GM21528 (cell line): ENCODE measurements at regions not wholly inside any gene's neighbourhood (a gene's known extent, or its start where the extent isn't known, plus 50 kb on each side); places are given as distances from the start of the nearest gene placed in this dataset.

Experiments used
- ATAC-seq: cut with Tn5 transposase; IDR thresholded peaks from one replicate; pipeline ENCODE4 v1.9.1; 2021; ENCODE audit warnings: mild to moderate bottlenecking, moderate library complexity; ENCODE audit not compliant: unreplicated experiment, low FRiP score

DNA sequence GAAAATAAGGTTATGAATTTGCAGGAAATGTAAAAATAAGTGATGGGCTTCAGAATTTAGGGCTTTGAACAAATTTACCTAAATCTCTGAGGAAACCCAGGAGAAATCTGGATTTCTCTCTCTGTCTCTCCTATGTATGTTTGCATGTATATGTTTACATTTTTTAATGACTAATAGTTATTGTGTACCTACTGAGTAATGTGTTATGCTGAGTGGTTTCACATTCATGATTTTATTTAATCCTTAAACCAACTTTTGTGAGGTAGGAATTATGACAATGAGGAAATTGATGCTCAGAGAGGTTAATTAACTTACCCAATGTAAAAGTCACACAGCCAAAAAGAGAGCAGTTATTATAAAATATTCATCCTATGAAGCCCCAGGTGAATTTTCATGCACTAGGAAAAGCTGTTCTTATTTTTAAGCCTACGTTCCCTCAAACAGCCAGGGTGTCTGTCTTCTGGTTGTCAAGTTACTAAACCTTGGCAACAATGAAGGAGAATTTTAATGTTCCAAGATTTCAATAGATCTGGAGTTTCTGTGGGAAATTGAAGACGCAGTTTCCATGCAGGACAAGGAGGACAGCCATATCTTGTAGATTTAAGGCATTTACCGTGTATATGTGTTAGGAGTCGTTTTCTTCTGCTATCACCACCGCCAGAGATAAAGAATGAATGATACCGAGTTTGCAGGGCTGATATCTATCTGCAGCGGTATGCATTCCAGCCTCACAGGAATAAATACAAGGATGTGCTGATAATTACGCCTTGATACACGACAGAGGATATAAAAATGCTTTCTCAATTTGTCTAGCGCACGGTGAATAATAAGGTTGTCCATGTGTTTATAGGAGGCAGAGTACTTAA lies 484.8 kb downstream of the ZSWIM6 start:
- ATAC-seq = no peak

DNA sequence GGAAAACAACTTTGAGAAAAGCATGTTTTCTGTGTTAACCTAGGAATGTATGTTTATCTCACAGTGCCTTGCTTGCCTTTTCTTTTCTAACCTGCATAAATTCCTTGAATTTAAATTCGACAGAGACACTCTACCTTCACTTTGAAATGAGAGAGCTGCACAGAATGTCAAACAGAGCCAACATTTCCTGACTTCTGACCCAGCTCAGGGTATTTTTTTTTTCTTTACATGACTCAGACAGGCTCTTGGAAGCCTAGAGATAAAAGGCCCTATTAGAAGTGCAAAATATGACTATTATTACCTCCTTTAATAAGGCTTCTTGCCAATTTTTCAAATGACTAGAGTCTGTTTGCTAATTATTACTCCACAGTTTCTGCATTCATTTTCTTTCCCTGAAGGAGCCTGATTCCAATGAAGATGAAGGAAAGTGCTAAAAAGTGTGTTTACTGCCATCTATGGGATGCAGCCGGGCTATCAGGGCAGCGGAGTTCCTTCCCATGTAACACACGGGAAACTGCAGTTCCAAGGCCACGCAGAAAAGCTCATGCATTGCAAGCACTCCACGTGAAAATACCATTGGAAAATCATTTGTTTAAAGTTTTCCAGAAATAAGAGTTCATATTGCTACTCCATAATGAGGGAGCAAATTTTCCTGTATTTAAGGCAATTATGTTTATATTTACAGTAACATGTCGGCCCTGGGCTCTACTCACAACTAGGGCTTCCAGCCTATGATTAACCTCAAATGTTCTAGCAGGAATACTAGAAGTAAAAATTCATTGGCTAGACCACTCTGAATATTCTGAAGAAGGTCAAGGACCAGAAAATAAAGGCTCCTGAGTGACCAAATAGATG lies 485.6 kb downstream of the ZSWIM6 start:
- no peak for ATAC-seq

DNA sequence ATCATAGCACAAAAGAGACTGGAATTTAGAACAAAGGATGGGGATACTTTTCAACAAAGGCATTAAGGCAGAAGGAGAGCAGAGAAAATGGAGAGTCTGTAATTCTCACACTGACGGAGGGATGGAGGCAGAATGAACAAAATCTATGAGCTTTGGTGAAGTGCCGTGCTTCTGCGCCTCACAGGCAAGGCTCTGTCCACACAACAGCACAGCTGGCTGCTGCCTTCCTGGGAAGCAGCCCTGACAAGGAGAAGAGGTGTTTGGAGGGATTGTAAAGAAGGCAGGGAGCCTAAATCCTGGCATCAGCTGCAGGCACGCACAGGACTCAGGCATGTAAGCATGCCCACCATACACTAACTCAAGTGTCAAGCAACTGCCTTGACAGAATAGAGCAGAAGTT lies 485.2 kb upstream of the KIF2A start:
- no peak for ATAC-seq

DNA sequence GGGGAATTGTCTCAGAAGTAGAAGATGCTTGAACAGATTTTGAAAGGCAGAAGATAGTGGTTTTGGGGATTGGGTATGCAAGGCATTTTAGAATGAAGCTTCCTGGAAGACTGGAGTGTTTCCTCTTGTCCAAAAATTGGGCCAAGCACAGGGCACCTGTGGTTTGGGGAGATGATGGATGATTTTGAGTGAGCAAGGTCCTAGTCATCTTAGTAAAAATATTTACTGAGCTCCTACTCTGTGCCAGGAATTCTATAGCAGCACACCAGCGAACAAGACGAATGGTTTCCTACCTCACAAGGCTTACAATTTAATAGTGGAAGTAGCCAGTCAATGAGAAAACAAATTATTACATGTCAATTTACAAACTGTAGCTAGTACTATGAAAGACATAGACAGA lies 484.4 kb upstream of the KIF2A start:
- ATAC-seq = no peak

DNA sequence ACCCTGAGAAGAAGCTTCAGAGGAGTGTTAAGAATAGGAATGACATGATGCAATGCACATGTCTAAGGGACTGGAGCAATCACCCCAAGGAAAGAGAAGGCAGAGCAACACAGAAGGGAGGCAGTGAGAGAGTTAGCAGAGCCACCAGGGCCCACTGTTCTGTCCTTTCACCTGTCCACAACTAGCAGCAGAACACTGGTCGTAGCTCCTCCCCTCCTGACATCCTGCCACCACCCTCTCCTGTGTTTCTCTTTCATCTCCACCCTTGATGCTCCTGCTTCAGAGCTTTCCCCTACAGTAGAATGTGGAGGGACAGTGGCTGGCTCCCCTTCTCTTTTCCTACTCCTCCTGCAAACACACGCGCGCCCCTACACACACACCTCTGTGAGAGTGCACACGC lies 483.4 kb upstream of the KIF2A start:
- ATAC-seq = no peak

DNA sequence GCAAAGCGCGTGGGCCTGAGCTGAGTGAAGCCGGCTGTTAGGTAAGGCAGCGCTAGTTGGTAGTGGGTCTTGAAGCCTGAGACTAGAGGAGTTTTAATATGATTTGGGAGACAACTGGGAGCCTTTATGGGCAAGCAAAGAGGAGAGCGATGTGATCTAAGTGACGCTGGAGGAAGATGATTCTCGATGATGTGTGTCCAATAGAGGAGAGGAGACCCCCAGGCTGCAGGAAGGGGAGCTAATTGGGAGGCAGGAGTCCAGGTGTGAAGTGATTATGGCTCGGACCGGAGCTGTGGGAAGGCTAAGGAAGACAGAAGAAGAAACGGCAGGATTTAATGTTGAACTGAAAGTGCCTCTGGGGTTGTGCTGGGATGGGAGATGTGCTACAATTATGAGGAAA lies 482.9 kb upstream of the KIF2A start:
- no peak for ATAC-seq

DNA sequence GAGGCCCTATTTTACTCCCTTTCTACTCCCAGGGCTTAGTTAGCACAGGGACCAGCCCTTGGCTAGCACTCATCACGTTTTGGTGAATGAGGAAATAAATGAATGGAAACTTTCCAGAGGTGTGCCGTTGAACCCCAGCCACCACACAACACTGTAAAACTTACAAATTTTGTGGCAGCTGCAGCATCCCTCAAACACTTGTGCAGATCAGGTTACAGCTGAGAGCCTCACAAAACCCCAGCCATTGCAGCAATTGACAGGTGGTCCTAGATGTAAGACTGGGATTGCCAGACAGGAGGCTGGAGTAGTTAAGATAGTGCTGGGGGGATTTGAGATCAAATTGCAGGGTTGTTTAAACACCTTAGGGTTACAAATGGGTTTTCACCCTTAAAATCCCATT lies 482.2 kb upstream of the KIF2A start:
- ATAC-seq = no peak

DNA sequence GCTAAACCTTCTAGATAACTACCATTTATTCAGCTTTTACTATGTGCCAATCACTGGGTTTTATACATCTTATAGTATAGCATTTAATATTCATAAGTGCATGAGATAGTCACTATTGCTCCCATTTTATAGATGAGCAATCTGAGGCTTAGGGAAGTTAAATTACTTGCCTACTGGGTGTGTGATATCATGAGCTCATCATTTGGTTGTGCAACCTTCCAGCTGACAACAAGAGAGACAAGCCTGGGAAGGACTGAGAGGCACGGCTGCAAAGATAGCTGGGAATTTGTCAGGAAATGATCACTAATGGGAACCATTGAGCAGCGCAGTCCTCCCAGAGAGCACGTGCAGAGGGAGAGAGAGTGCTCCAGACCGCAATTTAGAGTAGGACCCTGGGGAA lies 481.6 kb upstream of the KIF2A start:
- no peak for ATAC-seq

DNA sequence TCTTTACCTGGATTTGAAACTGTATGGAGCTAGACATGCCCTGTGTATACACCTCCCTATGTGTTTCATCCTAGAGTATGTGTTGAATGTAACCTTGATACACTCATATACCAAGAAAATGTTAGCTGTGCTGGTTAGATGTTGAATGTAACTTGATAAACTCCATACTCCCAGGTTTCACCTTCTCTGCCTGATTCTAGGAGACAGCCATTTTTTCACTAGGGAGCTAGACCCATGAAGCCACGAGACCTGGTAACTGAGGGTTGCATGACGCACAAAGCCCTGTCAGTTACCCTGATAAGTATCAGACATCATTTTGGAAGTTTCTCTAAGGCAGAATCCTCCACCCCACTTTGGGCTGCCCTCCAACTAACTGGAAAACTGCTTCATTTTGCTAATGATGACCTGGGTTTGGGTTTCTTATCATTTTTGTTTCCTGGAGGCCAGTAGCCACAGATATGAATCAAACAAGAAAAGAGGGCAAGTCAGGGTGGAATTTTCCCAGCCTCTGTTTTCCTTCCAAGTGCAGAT lies 478.5 kb upstream of the KIF2A start:
- ATAC-seq = no peak

DNA sequence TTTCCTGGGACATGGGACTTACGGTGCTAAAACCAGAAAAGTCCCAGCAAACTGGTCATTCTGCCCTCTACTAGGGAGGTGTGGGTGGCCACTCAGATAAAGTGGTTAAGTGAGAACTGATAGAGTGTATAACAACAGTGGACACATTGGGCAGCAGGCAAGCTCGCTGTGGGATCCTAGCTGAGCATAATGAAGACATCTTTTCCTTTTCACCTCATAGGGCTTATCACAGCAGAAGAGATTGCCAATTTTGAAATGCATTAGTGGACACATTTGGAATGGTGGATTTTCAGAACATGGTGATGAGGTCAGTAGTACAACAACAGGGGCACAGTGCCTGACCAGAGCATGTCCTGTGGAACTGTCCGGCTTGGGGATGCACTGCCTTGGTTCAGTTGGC lies 477.1 kb upstream of the KIF2A start:
- ATAC-seq = no peak

DNA sequence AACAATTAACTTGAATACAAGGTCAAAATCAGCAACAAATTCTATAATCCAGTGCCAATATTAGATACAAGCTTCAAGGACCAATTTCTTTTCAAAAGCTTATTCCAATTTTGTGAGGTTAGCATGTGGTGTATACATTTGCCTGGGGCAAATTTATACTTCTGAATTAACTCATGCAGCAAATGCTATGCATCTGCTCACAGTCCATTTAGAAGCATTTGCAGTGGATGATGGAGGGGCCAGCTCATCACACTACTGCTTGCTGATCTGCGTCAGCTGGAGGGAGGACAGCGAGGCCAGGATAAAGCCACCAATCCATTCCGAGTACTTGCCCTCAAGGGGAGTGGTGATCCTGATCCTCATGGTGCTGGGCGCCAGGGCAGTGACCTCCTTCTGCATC lies 474.3 kb upstream of the KIF2A start:
- no peak for ATAC-seq

DNA sequence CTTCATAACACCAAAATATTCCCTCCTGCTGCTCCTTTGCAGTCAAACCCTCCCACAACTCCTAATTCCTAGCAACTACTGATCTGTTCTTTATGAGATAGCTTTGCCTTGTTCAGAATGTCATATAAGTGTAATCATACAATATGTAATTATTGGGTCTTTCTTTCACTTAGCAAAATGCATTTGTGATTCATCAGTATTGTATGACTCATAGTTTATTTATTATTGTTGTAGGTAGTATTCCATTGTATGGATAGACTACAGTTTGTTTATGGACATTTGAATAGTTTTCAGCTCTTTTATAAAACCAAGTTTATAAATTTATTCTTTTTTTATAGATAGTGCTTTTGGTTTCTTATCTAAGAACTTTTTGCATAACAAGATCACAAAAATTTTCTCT lies 468.2 kb upstream of the KIF2A start:
- no peak for ATAC-seq

DNA sequence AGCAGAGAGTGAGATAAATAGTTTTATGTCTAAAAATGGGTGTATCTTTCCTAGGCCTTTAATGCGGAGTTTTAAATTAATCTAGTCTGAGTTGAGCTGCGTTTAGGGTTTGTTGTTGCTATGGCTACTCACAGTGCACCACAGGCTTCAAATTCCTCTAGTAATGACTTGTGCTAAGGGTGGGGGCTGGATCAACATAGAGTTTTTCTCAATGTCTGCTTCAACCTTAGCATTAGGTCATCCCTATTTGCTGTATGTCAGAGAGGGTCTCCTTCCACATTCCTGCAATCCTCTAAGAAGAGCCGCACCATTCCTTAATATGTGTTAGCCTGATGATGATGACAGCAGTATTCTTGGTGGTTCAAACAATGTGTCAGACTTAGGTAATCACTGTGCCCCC lies 465.6 kb upstream of the KIF2A start:
- no peak for ATAC-seq

DNA sequence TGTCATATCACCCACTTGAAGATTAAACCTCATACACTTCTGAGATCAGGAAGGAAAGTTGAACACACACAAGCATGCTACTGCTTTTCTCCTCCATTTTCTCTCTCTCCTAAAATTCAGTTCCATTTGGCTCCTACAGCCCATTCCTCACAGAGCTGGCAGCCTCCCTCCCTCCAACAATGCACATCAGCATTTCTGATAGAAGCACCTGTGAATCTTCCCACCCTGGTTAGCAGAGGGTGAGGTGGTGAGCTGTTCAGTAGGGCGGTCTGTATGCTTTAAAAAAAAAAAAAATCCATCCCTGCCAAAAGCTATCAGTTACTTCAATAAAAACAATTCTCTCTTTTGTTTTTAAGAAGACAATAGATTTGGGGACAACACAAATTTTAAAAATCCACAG lies 463.2 kb upstream of the KIF2A start:
- no peak for ATAC-seq

DNA sequence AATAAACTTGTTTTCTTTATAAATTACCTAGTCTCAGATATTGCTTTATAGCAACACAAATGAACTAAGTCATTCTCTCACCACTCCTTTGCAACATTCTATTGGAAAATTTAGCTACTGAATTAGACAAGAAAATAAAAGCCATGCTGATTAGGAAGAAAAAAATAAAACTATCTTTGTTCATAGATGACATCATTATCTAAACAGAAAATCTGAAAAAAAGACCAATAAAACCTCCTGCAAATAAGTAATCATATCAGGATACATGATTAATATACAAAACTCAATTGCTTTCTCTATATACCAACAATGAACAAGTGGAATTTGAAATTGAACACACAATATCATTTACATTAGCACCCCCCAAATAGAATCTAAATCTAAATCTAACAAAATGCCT lies 455.3 kb upstream of the KIF2A start:
- no peak for ATAC-seq

DNA sequence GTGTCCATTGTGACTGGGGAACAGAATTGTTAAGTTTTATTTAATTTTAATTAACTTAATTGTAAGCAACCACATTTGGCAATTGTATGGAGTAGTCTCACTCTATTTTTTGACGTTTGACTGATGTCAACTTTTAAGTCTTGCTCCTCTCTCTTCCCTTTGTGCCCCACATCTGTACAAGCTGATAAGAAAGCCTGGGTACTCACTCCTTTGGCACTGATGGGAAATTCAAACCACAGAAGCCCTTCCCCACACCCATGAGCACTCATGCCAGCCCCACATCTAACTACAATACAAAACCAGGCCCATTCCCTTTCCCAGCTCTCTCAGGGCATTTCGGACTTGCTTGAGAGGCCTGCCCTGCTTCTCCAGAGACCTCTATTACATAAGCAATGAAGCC lies 451.5 kb upstream of the KIF2A start:
- no peak for ATAC-seq

DNA sequence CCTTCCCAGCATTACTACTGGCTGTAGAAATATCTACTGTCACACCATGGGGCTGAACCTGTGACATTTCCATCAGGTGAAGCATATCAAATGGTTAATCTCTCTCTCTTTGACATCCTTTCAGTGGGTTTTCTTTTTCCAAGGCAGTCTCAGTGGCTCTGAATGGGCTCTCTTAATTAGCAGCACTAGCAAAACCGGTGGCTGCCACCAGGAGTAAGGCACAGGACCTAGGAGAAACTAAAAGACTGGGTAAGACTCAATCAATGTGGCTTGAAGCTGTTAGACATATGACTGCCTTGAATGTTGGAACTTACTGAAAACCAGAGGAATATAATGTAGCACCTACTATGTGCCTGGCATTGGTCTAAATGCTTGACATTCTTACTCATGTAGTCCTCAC lies 445.0 kb upstream of the KIF2A start:
- ATAC-seq = no peak

DNA sequence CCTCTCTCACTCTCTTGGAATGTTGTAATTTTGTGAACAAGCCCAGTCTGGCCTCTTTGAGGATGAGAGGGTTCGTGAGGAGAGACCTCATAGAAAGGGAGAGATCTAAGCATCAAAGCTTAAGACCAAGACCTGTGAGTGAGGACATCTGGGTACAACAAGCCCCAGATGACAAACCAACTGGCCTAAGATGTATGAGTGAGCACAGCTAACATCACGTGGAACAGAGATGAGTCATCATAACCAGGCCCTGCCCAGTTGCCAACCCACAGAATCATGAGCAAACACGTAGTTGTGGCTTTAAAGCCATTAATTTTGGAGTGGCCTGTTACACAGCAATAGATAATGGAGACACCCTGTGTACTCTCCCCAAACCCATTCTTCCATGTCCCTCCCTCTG lies 439.1 kb upstream of the KIF2A start:
- ATAC-seq = peak; percentile 58

DNA sequence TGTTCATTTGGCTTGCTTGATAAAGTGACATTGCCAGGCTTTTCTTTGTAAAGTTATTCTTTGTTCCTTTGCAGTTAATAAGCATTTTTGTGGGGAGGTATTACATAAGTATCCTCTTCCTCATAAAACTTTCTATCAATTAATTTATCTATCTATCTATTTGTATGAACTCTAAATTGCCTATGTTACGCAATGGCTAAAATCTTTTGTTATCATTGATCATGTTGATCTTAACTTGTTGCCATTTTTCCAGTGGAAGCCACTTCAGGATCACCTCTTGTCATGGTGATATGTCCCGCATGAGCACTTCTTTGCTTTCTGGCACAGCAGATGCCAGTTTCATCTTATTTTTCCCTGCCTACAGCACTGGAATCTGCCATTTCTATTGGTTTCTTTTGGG lies 436.7 kb upstream of the KIF2A start:
- ATAC-seq = no peak

DNA sequence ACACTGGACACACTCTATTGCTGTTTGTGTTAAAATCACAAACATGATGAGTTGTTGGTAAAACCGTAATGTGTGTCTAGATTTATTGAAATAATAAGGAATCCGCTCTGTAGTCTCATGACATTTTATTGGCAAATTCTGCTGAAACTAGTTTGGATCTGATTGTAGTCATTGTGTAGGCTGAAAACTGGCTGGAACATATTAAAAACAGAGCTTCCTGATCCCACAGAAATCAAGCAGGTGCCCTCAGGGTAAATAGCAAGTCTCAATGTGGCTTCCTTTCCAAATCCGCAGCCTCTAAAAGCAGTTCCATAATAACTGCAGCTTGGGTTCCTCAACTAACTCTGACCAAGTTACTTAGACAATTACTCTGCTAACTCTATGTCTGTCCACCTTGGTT lies 427.5 kb upstream of the KIF2A start:
- ATAC-seq = no peak

DNA sequence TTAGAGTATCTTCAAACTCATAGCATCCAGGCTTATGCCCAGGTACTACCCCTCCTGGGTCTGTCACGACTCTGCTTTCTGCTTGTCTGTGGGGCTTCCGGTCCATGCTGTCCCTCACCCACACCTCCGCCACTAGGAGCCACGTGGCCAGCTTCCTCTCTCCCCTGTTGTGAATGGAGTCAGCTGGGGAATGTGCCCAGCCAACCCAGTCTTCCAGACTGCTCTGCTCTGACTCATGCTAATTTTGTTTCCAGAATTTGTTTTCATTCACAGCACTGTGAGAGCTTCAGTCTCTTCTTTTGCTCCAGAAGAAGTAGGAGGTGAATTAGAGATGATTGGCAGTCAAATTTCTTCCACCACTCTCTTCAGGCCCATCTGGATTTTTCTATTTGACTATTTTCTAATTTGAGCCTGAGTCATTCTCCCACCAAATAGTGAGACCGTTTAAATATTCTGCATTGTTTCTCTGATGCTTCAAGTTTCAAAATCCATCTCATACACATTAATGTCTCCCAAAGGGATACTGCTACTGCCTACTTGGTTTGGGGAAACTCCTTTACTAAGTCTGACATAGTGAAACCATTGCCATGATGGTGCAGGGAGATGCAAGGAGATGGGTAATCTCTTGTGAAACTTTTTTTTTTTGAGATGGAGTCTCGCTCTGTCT lies 424.1 kb upstream of the KIF2A start:
- ATAC-seq = no peak
